HTR-8/SVneo (cell line): ENCODE measurements at regions not wholly inside any gene's neighbourhood (a gene's known extent, or its start where the extent isn't known, plus 50 kb on each side); places are given as distances from the start of the nearest gene placed in this dataset.

ENCODE experiments used
- DNase-seq: peaks from one replicate; pipeline ENCODE4 v3.0.0; 2011; ENCODE audit warnings: low spot score, mixed read lengths; ENCODE audit not compliant: insufficient read length
- FAIRE-seq: peaks from 2 replicates; lab custom pipeline; 2011; peaks lifted over from hg19 to GRCh38; lab: Jason Lieb, UNC

GRCh38 chr2:41993435-41993925, 54.3 kb upstream of the PKDCC start:
- no peak for DNase-seq
- peak; percentile 23 for FAIRE-seq

- no peak for DNase-seq
- peak; percentile 31 for FAIRE-seq
Observed at GRCh38 chr2:41994233-41994637, 53.6 kb upstream of the PKDCC start.

- DNase-seq (no peak), FAIRE-seq (no peak)
Observed at GRCh38 chr2:41994661-41995060, 53.2 kb upstream of the PKDCC start.

GRCh38 chr2:41997561-41997960, 50.3 kb upstream of the PKDCC start:
- no peak for FAIRE-seq
- DNase-seq, result no peak
